ENCODE measurements at regions not wholly inside any gene's neighbourhood (a gene's known extent, or its start where the extent isn't known, plus 50 kb on each side); places are given as distances from the start of the nearest gene placed in this dataset.

DNA sequence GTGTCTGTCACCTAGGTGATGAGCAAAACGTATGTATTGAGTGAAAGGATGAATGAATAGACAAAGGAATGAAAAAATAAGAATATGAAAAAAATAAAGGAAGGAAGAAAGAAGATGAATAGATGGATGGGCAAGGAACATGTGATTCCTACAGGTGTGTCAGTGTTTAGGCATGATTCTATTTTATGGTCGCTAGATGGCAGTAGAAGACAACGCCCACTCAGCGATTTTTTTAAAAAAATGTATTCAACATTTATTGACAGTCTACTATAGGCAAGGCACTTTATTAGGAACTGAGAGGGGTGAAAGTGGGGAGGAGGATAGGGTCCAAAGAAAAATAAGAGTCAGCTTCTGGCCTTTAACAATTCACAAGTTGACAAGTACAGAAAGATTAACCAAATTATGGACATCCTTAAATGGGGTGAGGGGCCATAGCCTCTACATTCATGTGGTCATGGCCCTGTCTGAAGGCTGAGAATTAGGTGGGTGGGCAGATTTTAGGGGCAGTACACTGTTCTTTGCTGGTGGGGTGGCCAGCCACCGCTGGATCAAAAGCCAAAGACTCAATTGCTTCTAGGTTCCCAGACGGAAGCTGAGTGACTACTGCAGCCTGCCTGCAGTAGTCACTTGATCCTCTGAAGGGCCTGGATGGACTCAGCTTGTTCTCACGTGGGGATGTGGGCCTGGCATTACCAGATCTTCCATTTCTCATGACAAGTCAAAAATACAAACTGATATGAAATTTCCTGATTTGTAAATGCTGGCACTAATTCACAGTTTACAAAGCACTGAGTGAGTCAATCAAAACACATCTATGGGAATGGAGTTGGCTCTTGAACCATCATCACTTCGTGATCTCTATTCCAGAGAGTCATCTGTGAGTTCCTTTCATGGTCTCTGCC lies 83.9 kb downstream of the FASLG start:
- no peak for TF ChIP-seq ZFX (IDR thresholded peaks at IDR 0.05)
- TF ChIP-seq, protein P1, sequence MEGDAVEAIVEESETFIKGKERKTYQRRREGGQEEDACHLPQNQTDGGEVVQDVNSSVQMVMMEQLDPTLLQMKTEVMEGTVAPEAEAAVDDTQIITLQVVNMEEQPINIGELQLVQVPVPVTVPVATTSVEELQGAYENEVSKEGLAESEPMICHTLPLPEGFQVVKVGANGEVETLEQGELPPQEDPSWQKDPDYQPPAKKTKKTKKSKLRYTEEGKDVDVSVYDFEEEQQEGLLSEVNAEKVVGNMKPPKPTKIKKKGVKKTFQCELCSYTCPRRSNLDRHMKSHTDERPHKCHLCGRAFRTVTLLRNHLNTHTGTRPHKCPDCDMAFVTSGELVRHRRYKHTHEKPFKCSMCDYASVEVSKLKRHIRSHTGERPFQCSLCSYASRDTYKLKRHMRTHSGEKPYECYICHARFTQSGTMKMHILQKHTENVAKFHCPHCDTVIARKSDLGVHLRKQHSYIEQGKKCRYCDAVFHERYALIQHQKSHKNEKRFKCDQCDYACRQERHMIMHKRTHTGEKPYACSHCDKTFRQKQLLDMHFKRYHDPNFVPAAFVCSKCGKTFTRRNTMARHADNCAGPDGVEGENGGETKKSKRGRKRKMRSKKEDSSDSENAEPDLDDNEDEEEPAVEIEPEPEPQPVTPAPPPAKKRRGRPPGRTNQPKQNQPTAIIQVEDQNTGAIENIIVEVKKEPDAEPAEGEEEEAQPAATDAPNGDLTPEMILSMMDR (conservative IDR thresholded peaks at IDR 0.05), result peak; percentile 94

DNA sequence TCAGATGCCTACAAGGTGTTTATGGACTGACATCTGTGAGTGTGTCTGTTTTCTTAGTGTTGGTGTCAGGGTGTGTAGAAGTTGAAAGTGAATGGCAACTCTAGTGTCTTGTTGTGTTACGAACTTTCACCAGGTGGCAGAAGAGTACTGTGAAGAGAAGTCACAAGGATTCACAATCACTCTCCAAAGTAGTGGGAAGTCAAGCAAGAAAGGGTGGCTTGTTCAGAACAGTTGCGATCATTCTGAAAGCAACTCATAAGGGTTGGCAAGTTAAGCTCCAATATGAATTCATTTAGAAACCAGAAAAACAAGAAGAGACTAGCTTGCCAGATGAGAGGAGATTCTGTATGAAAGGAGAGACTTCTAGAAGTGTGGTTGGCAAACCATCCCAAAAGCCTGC lies 86.1 kb downstream of the FASLG start:
- TF ChIP-seq ZFX (IDR thresholded peaks at IDR 0.05), result no peak
- TF ChIP-seq, protein P1 (conservative IDR thresholded peaks at IDR 0.05), result peak; percentile 85
- no peak overlapping the region for H3K27ac ChIP-seq

More for the DNA sequence above, 83.9 kb downstream of the FASLG start:
- no peak overlapping the region for H3K27ac ChIP-seq

DNA sequence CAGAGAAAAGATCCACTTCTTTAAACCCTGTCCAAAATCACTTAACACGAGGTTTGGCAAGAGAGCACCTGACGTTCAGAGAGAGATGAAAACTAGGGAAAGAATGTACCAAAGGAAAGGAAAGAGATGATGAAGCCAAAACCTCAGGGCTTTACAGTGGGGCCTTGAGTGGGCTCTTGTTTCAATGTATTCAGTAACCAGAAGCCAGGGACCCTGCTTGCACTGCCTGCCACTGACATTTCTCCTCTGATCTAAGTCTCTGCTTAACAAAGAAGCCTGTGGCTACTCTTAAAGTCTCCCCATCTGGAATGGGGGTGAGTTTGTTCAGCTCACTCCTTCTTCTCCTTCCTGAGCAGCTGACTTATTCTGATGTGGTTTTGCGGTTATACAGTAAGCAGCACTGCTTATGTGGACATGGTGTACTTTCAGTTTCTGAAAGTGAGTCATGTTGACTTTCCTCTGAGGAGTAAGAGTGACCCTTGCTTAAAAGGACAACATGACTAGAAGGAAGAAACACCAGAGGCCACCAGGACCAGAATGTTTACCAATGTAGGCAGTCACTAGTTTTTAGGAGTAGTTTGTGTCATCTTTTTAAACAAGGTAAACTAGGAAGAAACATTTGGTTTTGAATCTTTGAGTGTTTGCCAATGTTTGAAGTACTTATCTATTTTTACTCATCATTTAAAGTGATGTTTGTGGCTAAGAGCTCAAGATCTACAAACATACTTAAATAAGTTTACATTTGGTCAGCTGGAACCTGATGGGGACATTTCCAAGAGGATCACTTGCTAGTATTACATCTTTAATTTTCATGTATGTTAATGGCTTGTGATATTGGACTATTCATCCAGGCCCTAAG lies 87.4 kb downstream of the FASLG start:
- H3K27ac ChIP-seq, result peak overlapping the region; percentile 52; the same call in 1 of the 2 replicates
- no peak for TF ChIP-seq ZFX (IDR thresholded peaks at IDR 0.05)
- TF ChIP-seq, protein P1 (conservative IDR thresholded peaks at IDR 0.05), result no peak

DNA sequence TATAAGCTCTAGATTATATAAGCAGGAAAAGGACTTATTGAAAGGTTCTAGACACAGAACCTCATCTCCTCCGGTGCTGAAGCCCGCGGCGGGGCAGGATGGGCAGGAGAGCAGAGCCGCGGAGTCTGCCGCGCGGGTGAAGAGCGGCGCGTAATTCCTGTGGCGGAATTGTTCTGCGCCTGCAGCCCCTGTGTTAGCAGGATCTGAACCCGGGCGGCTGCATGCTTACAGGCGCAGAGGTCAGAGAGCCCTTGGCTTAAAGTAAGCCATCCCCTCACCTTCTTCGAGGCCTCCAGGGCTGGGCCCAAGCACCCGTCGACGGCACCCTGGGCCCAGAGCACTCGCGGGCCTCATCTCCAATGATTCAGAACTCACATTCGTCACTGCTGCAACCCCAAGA lies 89.3 kb downstream of the FASLG start:
- H3K27ac ChIP-seq, result no peak overlapping the region

DNA sequence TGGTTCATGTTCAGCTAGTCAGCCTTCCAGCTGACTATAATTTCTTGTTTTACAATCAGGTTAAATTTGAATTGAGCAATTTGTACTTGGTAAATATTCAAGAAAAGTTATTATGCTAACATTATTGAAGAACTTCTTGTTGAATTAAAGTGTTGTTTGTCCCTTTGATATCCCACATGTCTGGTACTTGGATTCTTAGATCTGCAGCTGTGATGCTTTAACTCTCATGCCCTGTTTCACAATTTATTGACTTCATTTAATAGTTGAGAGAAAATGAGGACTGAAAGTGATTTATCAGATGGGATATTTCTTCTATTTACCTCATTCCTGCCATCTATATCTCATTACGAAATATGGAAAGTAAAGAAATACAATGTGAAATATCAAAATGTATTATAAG lies 92.8 kb downstream of the FASLG start:
- no peak overlapping the region for H3K27ac ChIP-seq
- TF ChIP-seq ZFX (IDR thresholded peaks at IDR 0.05), result no peak
- TF ChIP-seq, protein P1 (conservative IDR thresholded peaks at IDR 0.05), result no peak

More for the DNA sequence above, 89.3 kb downstream of the FASLG start:
- no peak for TF ChIP-seq ZFX (IDR thresholded peaks at IDR 0.05)
- TF ChIP-seq, protein P1 (conservative IDR thresholded peaks at IDR 0.05), result no peak

DNA sequence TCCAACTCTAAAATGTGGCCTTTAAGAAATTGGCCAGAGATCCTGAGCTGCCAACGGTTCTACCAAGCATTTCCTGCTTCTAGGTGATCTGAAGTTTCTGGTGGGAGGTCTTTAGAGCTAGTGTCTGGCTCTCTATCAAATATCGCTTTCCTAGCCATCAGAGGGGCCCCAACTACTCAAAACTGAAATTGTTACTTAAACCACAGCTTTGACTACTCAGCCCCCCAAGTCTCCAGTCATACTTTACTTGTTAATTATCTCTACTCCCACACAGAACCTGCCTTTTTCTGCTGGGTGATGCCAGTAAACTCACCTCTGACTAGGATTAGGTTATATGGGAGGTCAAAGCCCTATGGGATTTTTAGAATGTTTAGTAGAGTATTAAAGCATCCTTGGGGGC lies 95.1 kb downstream of the FASLG start:
- no peak overlapping the region for H3K27ac ChIP-seq
- no peak for TF ChIP-seq ZFX (IDR thresholded peaks at IDR 0.05)
- TF ChIP-seq, protein P1 (conservative IDR thresholded peaks at IDR 0.05), result no peak

DNA sequence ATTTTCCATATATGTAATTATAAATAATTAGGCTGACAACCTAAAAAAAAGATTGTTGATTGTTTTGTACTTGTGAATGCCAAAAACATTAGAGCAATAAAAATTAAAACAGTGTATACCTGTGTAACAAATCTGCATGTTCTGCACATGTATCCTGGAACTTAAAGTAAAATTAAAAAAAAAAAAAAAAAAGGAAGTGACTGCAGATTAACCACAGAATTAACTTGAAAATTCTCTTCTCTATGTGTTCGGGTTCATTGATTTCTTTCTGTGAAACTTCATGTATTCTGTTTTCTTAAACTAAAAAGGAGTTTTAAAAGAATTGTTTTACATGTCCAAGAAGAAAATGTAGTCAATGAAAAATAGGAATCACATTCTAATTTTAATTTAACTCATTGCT lies 95.7 kb downstream of the FASLG start:
- TF ChIP-seq, protein P1 (conservative IDR thresholded peaks at IDR 0.05), result no peak
- no peak for TF ChIP-seq ZFX (IDR thresholded peaks at IDR 0.05)
- H3K27ac ChIP-seq, result no peak overlapping the region
